ENCODE measurements at regions not wholly inside any gene's neighbourhood (a gene's known extent, or its start where the extent isn't known, plus 50 kb on each side); places are given as distances from the start of the nearest gene placed in this dataset.

GRCh38 chr10:35921866-35922350, 279.8 kb upstream of the FZD8 start:
- peaks cover 0 to 2% (median 0%) of the 10 kb centered on the region in 5 donors for H3K4me1 ChIP-seq (ENCODE audit: control insufficient read depth in 5 of 5, insufficient read depth in 5 of 5, low read length in 5 of 5)
- H3K9ac ChIP-seq (ENCODE audit: insufficient read depth in 1 of 2, low read length in 2 of 2): no peak overlapping the region
- ATAC-seq (ENCODE audit: insufficient read depth, low FRiP score) (no peak), DNase-seq (no peak)
- no peak overlapping the region for H3K27ac ChIP-seq (ENCODE audit: low read depth in 1 of 2, low read length in 1 of 2)
- H3K27me3 ChIP-seq (ENCODE audit: control insufficient read depth in 3 of 3, insufficient read depth in 3 of 3, low read length in 2 of 3): peaks cover 0 to 9% (median 0%) of the 10 kb centered on the region in 3 donors
- TF ChIP-seq, protein P1, sequence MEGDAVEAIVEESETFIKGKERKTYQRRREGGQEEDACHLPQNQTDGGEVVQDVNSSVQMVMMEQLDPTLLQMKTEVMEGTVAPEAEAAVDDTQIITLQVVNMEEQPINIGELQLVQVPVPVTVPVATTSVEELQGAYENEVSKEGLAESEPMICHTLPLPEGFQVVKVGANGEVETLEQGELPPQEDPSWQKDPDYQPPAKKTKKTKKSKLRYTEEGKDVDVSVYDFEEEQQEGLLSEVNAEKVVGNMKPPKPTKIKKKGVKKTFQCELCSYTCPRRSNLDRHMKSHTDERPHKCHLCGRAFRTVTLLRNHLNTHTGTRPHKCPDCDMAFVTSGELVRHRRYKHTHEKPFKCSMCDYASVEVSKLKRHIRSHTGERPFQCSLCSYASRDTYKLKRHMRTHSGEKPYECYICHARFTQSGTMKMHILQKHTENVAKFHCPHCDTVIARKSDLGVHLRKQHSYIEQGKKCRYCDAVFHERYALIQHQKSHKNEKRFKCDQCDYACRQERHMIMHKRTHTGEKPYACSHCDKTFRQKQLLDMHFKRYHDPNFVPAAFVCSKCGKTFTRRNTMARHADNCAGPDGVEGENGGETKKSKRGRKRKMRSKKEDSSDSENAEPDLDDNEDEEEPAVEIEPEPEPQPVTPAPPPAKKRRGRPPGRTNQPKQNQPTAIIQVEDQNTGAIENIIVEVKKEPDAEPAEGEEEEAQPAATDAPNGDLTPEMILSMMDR (IDR thresholded peaks at IDR 0.05; ENCODE audit: control extremely low read depth, extremely low read depth): no peak
- H3K36me3 ChIP-seq (ENCODE audit: control insufficient read depth in 4 of 4, insufficient read depth in 4 of 4, low read length in 4 of 4): no peaks in the 10 kb centered on the region
- no peak overlapping the region for H3K4me3 ChIP-seq
- WGBS, 2 donors: 85 to 91% methylated on average over 13 of the region's 13 CpGs
- no peaks in the 10 kb centered on the region for H3K9me3 ChIP-seq (ENCODE audit: control insufficient read depth in 4 of 4, insufficient read depth in 3 of 4, low read length in 3 of 4)

GRCh38 chr10:35916791-35917190, 274.7 kb upstream of the FZD8 start:
- no peaks in the 10 kb centered on the region for H3K36me3 ChIP-seq (ENCODE audit: control insufficient read depth in 4 of 4, insufficient read depth in 4 of 4, low read length in 4 of 4)
- DNase-seq: peak in 1 of 3 donors; percentile 29
- no peak overlapping the region for H3K27ac ChIP-seq (ENCODE audit: low read depth in 1 of 2, low read length in 1 of 2)
- no peak overlapping the region for H3K4me3 ChIP-seq
- ATAC-seq (ENCODE audit: insufficient read depth, low FRiP score): no peak
- WGBS, 2 donors: 65 to 85% methylated on average over 4 of the region's 4 CpGs
- H3K9me3 ChIP-seq (ENCODE audit: control insufficient read depth in 4 of 4, insufficient read depth in 3 of 4, low read length in 3 of 4): no peaks in the 10 kb centered on the region
- no peak overlapping the region for H3K9ac ChIP-seq (ENCODE audit: insufficient read depth in 1 of 2, low read length in 2 of 2)
- TF ChIP-seq, protein P1 (IDR thresholded peaks at IDR 0.05; ENCODE audit: control extremely low read depth, extremely low read depth): no peak
- H3K27me3 ChIP-seq (ENCODE audit: control insufficient read depth in 3 of 3, insufficient read depth in 3 of 3, low read length in 2 of 3): peaks cover 0 to 1% (median 0%) of the 10 kb centered on the region in 3 donors
- no peaks in the 10 kb centered on the region for H3K4me1 ChIP-seq (ENCODE audit: control insufficient read depth in 5 of 5, insufficient read depth in 5 of 5, low read length in 5 of 5)

- Histone ChIP-seq H3K4me1 (ENCODE audit: control insufficient read depth in 5 of 5, insufficient read depth in 5 of 5, low read length in 5 of 5) (no peaks in the 10 kb centered on the region), H3K9me3 (ENCODE audit: control insufficient read depth in 4 of 4, insufficient read depth in 3 of 4, low read length in 3 of 4) (no peaks in the 10 kb centered on the region), H3K27me3 (ENCODE audit: control insufficient read depth in 3 of 3, insufficient read depth in 3 of 3, low read length in 2 of 3) (no peaks in the 10 kb centered on the region), H3K27ac (ENCODE audit: low read depth in 1 of 2, low read length in 1 of 2) (no peak overlapping the region), H3K36me3 (ENCODE audit: control insufficient read depth in 4 of 4, insufficient read depth in 4 of 4, low read length in 4 of 4) (no peaks in the 10 kb centered on the region), H3K4me3 (no peak overlapping the region), H3K9ac (ENCODE audit: insufficient read depth in 1 of 2, low read length in 2 of 2) (no peak overlapping the region)
- DNase-seq: no peak
- TF ChIP-seq, protein P1 (IDR thresholded peaks at IDR 0.05; ENCODE audit: control extremely low read depth, extremely low read depth): no peak
- no peak for ATAC-seq (ENCODE audit: insufficient read depth, low FRiP score)
- 83 to 89% methylated on average over 1 of the region's 1 CpG for WGBS, 2 donors
Measured at GRCh38 chr10:35913628-35914027, 271.5 kb upstream of the FZD8 start.
